ENCODE measurements at regions not wholly inside any gene's neighbourhood (a gene's known extent, or its start where the extent isn't known, plus 50 kb on each side); places are given as distances from the start of the nearest gene placed in this dataset.

GRCh38 chr6:126134491-126134890, 148.2 kb downstream of the TRMT11 start (continued):
- no peak for TF ChIP-seq RFX5 (IDR thresholded peaks at IDR 0.05; ENCODE audit: borderline replicate concordance, low read depth, low read length)
- TF ChIP-seq CTBP2 (IDR thresholded peaks at IDR 0.05; ENCODE audit: borderline replicate concordance, insufficient read depth, insufficient read length, low read length) = no peak
- no peak for TF ChIP-seq JUND (IDR thresholded peaks at IDR 0.05; ENCODE audit: low read length)
- TF ChIP-seq RXRA (IDR thresholded peaks at IDR 0.05; ENCODE audit: insufficient read depth, low read depth, low read length) = no peak
- no peak for TF ChIP-seq GTF2F1 (IDR thresholded peaks at IDR 0.05; ENCODE audit: borderline replicate concordance, low read depth, low read length)
- no peak for TF ChIP-seq CREB1 (IDR thresholded peaks at IDR 0.05)
- no peak for TF ChIP-seq SP1 (IDR thresholded peaks at IDR 0.05; ENCODE audit: low read depth, low read length)
- no peak for TF ChIP-seq EP300 (IDR thresholded peaks at IDR 0.05; ENCODE audit: borderline replicate concordance in 1 of 2, low read depth in 2 of 2, low read length in 2 of 2)

Data from H1 (cell line).